Heart right ventricle (tissue), 16 donors: ENCODE measurements at regions not wholly inside any gene's neighbourhood (a gene's known extent, or its start where the extent isn't known, plus 50 kb on each side); places are given as distances from the start of the nearest gene placed in this dataset.

Experiments
- ATAC-seq, 8 donors: fragments of 200-7000 bp; cut with Tn5 transposase; one replicate each; pipeline ENCODE4 v1.9.1; 2020; ENCODE audit warnings: mild to moderate bottlenecking in 8 of 8, moderate library complexity in 8 of 8, moderate number of reproducible peaks in 1 of 8
- DNase-seq, 2 donors: peaks; one replicate each; pipeline ENCODE4 v3.0.0-alpha.2; 2020
- H3K27ac ChIP-seq, 10 donors: fragments of 200-600 bp; sonication (generic) in 2 of 10; one replicate each; pipeline versions ENCODE4 v1.5.0 to v1.8.0; 2020 to 2022; ENCODE audit warnings: mild to moderate bottlenecking in 3 of 10
- H3K27me3 ChIP-seq, 7 donors: fragments of 200-600 bp; one replicate each; pipeline ENCODE4 v1.8.0; 2021 to 2022; ENCODE audit warnings: mild to moderate bottlenecking in 2 of 7
- H3K36me3 ChIP-seq, 9 donors: fragments of 200-600 bp; sonication (generic) in 1 of 9; one replicate each; pipeline versions ENCODE4 v1.5.0 to v1.8.0; 2020 to 2022; ENCODE audit warnings: mild to moderate bottlenecking in 2 of 9
- H3K4me1 ChIP-seq, 9 donors: fragments of 200-600 bp; sonication (generic) in 1 of 9; one replicate each; pipeline versions ENCODE4 v1.5.0 to v1.8.0; 2020 to 2022; ENCODE audit warnings: mild to moderate bottlenecking in 4 of 9
- H3K4me3 ChIP-seq, 10 donors: fragments of 200-600 bp; sonication (generic) in 2 of 10; one replicate each; pipeline versions ENCODE4 v1.5.0 to v1.8.0; 2020 to 2022; ENCODE audit warnings: mild to moderate bottlenecking in 7 of 10, moderate library complexity in 2 of 10
- H3K9me3 ChIP-seq, 11 donors: fragments of 200-600 bp in 10 of 11; sonication (generic) in 2 of 11; one replicate each; pipeline versions ENCODE4 v1.5.0 to v1.8.0; 2013 to 2022; ENCODE audit warnings: mild to moderate bottlenecking in 2 of 11, control low read depth in 1 of 11, moderate library complexity in 1 of 11
- WGBS, 2 donors: extraction: QIAGEN DNeasy Blood & Tissue Kit; methylation state at CpG; one replicate each; pipeline ENCODE4 v1.1.7; 2013; ENCODE audit warnings: inconsistent platforms in 1 of 2; 5-methylcytosine and 5-hydroxymethylcytosine counted together
- intact Hi-C, 10 donors: fragments of 100-400 bp; cut with DNase I; formaldehyde crosslinking; loops; one replicate each; pipeline versions ENCODE4 v1.11.1 to v1.14.2; 2022
- TF ChIP-seq, protein P1 (sequence below), 9 donors: fragments of 200-600 bp; sonication (generic) in 2 of 9; IDR thresholded peaks; one replicate each; pipeline versions ENCODE4 v1.5.0 to v1.8.0; 2021 to 2022; ENCODE audit warnings: antibody characterized with exemption in 9 of 9, mild to moderate bottlenecking in 5 of 9, moderate library complexity in 1 of 9
- donor health status: Arrhythmogenic right ventricular cardiomyopathy.
- donor health status: ischemic (EF 13 %, LVEDD 7.1; RV severe dilation, severe dysfunction).
- donor health status: healthy with polysubstance abuse.
- donor health status: DM: no; HTN: yes; CAD: no.
- donor health status: DM: no; HTN: no; CAD: no.
- donor health status: ischemic (EF 25% LVEDD 6.9; RV normal size, moderate dysfunction).
- donor health status: ischemic (EF 25% LVEDD 5.7; RV mildly dilated, moderate dysfunction).
- donor health status: healthy.
- donor health status: DM: yes; HTN: yes; CAD: no.
- donor health status: Ischemic cardiomyopathy.
- donor health status: ischemic (EF 35%, LVEDD 5.7; RV mildly dilated, moderate dysfunction).
- donor health status: nonischemic (EF 11% LVEDD 7.7; RV severe dilation, severe dysfunction).
- donor health status: DM: yes; HTN: yes; CAD: no.
- donor health status: PGD.
- donor health status: ischemic (EF 29% LVEDD 5.4; RV normal size, mild dysfunction).
- donor health status: nonischemic (EF 23%, LVEDD 6.1; RV moderate dilation, normal function).

DNA sequence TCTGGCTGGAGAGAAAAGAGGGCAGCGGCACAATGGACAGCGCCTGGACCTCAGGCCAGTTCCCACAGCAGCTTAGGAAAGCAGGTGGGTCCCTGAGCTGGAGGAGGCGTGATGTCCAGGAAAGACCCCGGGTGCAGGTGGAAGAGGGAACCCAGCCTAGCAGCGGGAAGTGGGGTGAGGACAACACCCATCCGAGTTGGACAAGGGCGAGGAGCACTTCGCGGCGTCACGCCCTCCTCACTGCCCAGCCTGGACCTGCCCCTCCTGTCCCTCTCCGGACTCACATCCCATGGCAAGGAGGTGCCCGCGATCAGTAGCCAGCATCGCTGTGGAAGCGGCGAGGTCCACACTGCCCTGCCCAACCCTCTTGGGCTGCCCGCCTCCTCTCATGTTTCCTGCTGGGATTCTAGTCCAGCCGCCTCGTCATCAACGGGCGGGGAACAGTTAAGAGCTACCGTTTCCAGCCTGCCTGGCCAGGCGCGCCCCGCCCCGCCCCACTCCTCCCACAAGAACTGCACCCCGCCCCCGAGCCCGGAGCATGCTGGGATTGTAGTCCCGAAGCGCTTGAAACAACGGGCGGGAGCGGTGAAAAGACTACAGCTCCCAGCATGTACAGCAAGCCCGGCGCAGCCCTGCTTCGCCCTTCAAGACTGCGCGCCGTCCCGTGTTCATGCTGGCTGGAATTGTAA, 930.6 kb upstream of the ZNF722 start:
- Histone ChIP-seq H3K9me3 (peaks cover 0 to 75% (median 0%) of the 10 kb centered on the region in 11 donors), H3K27ac (no peak overlapping the region), H3K27me3 (no peaks in the 10 kb centered on the region), H3K36me3 (no peaks in the 10 kb centered on the region), H3K4me1 (no peaks in the 10 kb centered on the region), H3K4me3 (no peak overlapping the region)
- peak in 2 of 8 donors; percentile 35 to 42 for ATAC-seq
- 25 to 51% methylated on average over 42 of the region's 42 CpGs for WGBS, 2 donors
- peak in 1 of 2 donors; percentile 11 for DNase-seq
- intact Hi-C loops = no loop called here
- TF ChIP-seq, protein P1, sequence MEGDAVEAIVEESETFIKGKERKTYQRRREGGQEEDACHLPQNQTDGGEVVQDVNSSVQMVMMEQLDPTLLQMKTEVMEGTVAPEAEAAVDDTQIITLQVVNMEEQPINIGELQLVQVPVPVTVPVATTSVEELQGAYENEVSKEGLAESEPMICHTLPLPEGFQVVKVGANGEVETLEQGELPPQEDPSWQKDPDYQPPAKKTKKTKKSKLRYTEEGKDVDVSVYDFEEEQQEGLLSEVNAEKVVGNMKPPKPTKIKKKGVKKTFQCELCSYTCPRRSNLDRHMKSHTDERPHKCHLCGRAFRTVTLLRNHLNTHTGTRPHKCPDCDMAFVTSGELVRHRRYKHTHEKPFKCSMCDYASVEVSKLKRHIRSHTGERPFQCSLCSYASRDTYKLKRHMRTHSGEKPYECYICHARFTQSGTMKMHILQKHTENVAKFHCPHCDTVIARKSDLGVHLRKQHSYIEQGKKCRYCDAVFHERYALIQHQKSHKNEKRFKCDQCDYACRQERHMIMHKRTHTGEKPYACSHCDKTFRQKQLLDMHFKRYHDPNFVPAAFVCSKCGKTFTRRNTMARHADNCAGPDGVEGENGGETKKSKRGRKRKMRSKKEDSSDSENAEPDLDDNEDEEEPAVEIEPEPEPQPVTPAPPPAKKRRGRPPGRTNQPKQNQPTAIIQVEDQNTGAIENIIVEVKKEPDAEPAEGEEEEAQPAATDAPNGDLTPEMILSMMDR (IDR thresholded peaks at IDR 0.05) = no peak

DNA sequence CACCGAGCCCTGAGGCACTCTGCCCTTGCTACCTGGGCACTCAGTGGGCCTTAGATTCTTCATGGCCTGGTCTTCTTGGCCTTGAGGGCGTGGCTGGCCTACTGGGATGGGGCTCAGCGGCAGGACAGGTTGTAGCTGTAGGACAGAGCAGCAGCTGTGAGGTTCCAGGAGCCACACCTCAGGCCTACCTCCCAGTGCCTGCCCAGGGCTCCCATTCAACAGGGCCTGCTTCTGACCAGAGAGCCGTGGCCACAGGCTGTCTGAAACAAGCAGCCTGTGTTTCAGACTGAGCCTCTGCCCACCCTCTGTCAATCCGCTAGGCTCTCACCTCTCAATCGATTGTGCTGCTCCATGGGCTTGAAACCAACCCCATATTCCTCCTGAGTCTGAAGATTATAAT, 928.0 kb upstream of the ZNF722 start:
- no peaks in the 10 kb centered on the region for H3K4me1 ChIP-seq
- H3K27me3 ChIP-seq = no peaks in the 10 kb centered on the region
- no peaks in the 10 kb centered on the region for H3K36me3 ChIP-seq
- ATAC-seq = no peak
- H3K27ac ChIP-seq = no peak overlapping the region
- 56 to 66% methylated on average over 6 of the region's 6 CpGs for WGBS, 2 donors
- peaks cover 0 to 80% (median 0%) of the 10 kb centered on the region in 11 donors for H3K9me3 ChIP-seq
- H3K4me3 ChIP-seq = no peak overlapping the region
- intact Hi-C loops = no loop called here
- TF ChIP-seq, protein P1 (IDR thresholded peaks at IDR 0.05) = no peak
- no peak for DNase-seq

DNA sequence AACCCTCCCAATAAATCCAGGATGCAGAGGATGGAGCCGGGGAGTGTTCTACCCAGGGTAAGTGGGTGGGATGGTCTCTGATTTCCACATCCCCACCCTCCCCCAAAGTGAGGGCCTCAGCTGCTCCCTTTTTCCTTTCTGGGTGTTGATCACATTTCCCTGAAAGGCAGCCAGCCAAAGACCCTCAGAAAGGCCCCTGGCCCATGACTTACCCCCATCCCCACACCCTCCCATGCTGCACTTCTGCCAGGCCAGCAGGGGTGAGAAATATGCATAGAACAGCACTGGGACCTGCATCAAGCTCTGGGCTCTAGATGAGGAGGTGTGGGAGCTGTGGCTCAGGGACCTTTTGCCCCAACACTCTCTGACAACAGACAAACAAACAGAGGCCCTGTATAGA, 927.3 kb upstream of the ZNF722 start:
- no peaks in the 10 kb centered on the region for H3K27me3 ChIP-seq
- ATAC-seq (no peak), DNase-seq (no peak)
- 42 to 56% methylated on average over 1 of the region's 1 CpG for WGBS, 2 donors
- peaks cover 0 to 80% (median 0%) of the 10 kb centered on the region in 11 donors for H3K9me3 ChIP-seq
- no peaks in the 10 kb centered on the region for H3K36me3 ChIP-seq
- H3K4me1 ChIP-seq = no peaks in the 10 kb centered on the region
- no peak overlapping the region for H3K27ac ChIP-seq
- TF ChIP-seq, protein P1 (IDR thresholded peaks at IDR 0.05) = no peak
- intact Hi-C loops = no loop called here
- H3K4me3 ChIP-seq = no peak overlapping the region

DNA sequence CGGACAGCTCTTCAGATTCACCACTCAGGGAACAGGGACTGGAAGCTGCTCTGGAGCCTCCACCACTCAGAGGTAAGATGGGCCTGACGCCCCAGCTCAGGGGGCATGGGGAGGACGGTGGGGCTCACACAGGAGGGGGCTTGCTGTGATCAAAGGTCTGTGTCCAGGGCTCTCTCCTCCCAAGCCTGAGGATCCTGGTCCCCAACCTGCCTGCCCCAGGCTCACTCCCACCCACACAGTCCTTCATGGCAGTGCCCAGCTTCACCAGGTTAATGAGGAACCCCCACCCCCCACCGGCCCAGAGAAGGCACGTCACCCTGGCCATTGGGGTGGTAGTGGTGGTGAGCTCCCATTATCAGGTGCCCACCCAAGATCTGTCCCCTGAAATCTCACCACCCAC, 926.7 kb upstream of the ZNF722 start:
- ATAC-seq (no peak), DNase-seq (no peak)
- Histone ChIP-seq H3K27me3 (no peaks in the 10 kb centered on the region), H3K4me1 (no peaks in the 10 kb centered on the region), H3K27ac (no peak overlapping the region), H3K36me3 (no peaks in the 10 kb centered on the region), H3K9me3 (peaks cover 0 to 84% (median 0%) of the 10 kb centered on the region in 11 donors), H3K4me3 (no peak overlapping the region)
- WGBS, 2 donors = 48 to 53% methylated on average over 5 of the region's 5 CpGs
- TF ChIP-seq, protein P1 (IDR thresholded peaks at IDR 0.05) = no peak
- intact Hi-C loops = no loop called here
